ENCODE measurements at regions not wholly inside any gene's neighbourhood (a gene's known extent, or its start where the extent isn't known, plus 50 kb on each side); places are given as distances from the start of the nearest gene placed in this dataset.

GRCh38 chr1:70490153-70490552, 79.1 kb downstream of the CTH start:
- no peak overlapping the region for H3K4me3 ChIP-seq (ENCODE audit: low read length)
- no peak for DNase-seq (ENCODE audit: low read depth)
- no peak for TF ChIP-seq CTCF (conservative IDR thresholded peaks at IDR 0.05; ENCODE audit: low read depth, low read length)

- DNase-seq (ENCODE audit: low read depth): no peak
- H3K4me3 ChIP-seq (ENCODE audit: low read length): no peak overlapping the region
- no peak for TF ChIP-seq CTCF (conservative IDR thresholded peaks at IDR 0.05; ENCODE audit: low read depth, low read length)
These were observed 84.3 kb downstream of the CTH start for GRCh38 chr1:70495370-70495769.

DNA sequence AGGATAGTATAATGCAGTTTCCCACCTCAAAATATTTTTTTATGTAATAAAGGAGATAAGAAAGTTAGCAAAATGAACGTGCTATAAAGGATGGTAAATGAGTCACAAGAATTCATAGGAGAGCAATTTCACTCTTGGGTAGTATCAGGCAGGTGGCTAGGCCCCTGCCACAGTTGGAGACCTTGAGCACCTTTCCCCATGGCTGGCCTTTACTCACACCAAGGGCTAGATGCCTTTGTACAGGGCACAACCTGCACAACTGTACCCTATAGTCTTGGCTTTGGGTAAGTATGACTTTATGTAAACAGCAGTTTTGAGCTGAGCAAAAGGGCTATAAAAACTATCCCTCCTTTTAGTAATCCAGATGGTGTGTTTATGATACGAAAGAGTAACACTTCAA, 85.1 kb downstream of the CTH start:
- DNase-seq (ENCODE audit: low read depth): no peak
- no peak for TF ChIP-seq CTCF (conservative IDR thresholded peaks at IDR 0.05; ENCODE audit: low read depth, low read length)
- H3K4me3 ChIP-seq (ENCODE audit: low read length): no peak overlapping the region

- H3K4me3 ChIP-seq (ENCODE audit: low read length): no peak overlapping the region
- no peak for DNase-seq (ENCODE audit: low read depth)
- no peak for TF ChIP-seq CTCF (conservative IDR thresholded peaks at IDR 0.05; ENCODE audit: low read depth, low read length)
These were observed 86.1 kb downstream of the CTH start for GRCh38 chr1:70497152-70497551.

GRCh38 chr1:70498666-70499065, 87.6 kb downstream of the CTH start:
- no peak for TF ChIP-seq CTCF (conservative IDR thresholded peaks at IDR 0.05; ENCODE audit: low read depth, low read length)
- H3K4me3 ChIP-seq (ENCODE audit: low read length): no peak overlapping the region
- DNase-seq (ENCODE audit: low read depth): no peak

DNA sequence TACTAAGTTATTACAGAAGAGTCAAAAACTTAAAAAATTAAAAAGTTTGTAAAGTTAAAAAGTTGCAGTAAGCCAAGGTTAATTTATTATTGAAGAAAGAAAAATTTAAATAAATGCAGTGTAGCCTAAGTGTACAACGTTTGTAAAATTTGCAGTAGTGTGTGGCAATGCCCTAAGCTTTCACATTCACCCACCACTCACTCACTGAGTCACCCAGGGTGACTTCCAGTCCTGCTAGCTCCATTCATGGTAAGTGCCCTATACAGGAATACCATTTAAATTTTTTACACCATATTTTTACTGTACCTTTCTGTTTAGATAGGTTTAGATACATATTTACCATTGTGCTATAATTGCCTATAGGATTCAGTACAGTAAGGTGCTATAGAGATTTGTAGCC, 88.6 kb downstream of the CTH start:
- no peak overlapping the region for H3K4me3 ChIP-seq (ENCODE audit: low read length)
- DNase-seq (ENCODE audit: low read depth): no peak
- no peak for TF ChIP-seq CTCF (conservative IDR thresholded peaks at IDR 0.05; ENCODE audit: low read depth, low read length)

- DNase-seq (ENCODE audit: low read depth): no peak
- TF ChIP-seq CTCF (conservative IDR thresholded peaks at IDR 0.05; ENCODE audit: low read depth, low read length): no peak
- no peak overlapping the region for H3K4me3 ChIP-seq (ENCODE audit: low read length)
These were observed 92.3 kb downstream of the CTH start for GRCh38 chr1:70503358-70503757.
